ENCODE measurements at regions not wholly inside any gene's neighbourhood (a gene's known extent, or its start where the extent isn't known, plus 50 kb on each side); places are given as distances from the start of the nearest gene placed in this dataset.

DNA sequence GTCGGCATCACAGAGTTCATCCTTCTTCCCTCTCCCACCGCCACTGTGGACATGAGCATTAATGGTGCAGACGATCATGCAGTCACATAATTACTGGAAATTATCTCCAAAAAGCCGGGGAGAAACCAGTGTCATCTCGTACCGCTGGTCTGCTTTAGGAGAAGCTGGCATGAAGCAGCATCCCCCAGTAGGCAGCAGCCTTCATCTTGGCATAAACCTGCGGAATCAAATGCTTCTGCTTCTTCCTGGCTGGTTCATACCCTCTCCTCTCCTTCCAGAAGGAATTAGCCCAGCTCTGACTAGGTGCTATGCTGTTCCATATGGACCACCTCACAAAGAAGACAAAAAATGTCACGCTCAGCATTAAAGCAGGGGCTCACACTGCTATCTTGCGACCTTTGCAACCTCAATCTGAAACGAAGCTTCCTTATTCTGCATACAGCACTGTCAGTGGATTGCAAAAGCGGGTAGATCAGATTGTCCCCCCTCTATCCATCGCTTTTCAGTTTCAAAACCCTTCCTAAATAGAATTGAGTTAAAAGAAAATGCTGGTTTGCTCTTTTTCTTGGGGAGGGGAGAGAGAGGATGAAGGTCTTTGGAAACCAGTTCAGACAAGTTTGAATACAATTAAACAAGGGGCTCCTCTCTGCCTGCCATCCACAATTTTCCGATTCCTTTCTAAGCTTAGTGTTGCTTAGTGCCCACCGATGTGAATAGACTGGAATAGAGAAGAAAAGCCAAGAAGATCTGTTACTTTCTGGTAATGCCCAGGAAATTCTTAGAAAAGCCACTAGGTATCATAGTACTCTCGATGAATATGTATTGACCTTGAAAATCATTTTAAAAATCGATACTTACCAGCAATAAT lies 212.1 kb upstream of the ZNF521 start:
- TF ChIP-seq, protein P1, sequence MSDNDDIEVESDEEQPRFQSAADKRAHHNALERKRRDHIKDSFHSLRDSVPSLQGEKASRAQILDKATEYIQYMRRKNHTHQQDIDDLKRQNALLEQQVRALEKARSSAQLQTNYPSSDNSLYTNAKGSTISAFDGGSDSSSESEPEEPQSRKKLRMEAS (IDR thresholded peaks at IDR 0.05): no peak
- TF ChIP-seq CEBPB (IDR thresholded peaks at IDR 0.05) (no peak), TEAD4 (IDR thresholded peaks at IDR 0.05) (no peak), FOXM1 (IDR thresholded peaks at IDR 0.05; ENCODE audit: borderline replicate concordance, low read depth) (no peak), TAF1 (IDR thresholded peaks at IDR 0.05; ENCODE audit: low read depth) (no peak), CREB1 (IDR thresholded peaks at IDR 0.05; ENCODE audit: low read depth) (no peak), YY1 (IDR thresholded peaks at IDR 0.05; ENCODE audit: low read depth) (no peak), EP300 (IDR thresholded peaks at IDR 0.05; ENCODE audit: borderline replicate concordance) (no peak), USF1 (IDR thresholded peaks at IDR 0.05) (no peak), TCF12 (IDR thresholded peaks at IDR 0.05; ENCODE audit: low read depth) (no peak), RAD21 (IDR thresholded peaks at IDR 0.05; ENCODE audit: low read depth) (no peak), EGR1 (IDR thresholded peaks at IDR 0.05) (no peak), NFIC (IDR thresholded peaks at IDR 0.05) (no peak)
- TF ChIP-seq, protein P2, sequence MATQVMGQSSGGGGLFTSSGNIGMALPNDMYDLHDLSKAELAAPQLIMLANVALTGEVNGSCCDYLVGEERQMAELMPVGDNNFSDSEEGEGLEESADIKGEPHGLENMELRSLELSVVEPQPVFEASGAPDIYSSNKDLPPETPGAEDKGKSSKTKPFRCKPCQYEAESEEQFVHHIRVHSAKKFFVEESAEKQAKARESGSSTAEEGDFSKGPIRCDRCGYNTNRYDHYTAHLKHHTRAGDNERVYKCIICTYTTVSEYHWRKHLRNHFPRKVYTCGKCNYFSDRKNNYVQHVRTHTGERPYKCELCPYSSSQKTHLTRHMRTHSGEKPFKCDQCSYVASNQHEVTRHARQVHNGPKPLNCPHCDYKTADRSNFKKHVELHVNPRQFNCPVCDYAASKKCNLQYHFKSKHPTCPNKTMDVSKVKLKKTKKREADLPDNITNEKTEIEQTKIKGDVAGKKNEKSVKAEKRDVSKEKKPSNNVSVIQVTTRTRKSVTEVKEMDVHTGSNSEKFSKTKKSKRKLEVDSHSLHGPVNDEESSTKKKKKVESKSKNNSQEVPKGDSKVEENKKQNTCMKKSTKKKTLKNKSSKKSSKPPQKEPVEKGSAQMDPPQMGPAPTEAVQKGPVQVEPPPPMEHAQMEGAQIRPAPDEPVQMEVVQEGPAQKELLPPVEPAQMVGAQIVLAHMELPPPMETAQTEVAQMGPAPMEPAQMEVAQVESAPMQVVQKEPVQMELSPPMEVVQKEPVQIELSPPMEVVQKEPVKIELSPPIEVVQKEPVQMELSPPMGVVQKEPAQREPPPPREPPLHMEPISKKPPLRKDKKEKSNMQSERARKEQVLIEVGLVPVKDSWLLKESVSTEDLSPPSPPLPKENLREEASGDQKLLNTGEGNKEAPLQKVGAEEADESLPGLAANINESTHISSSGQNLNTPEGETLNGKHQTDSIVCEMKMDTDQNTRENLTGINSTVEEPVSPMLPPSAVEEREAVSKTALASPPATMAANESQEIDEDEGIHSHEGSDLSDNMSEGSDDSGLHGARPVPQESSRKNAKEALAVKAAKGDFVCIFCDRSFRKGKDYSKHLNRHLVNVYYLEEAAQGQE (IDR thresholded peaks at IDR 0.05; ENCODE audit: low read depth): no peak

Measured in Ishikawa (cell line).